KMS-11 (cell line): ENCODE measurements at regions not wholly inside any gene's neighbourhood (a gene's known extent, or its start where the extent isn't known, plus 50 kb on each side); places are given as distances from the start of the nearest gene placed in this dataset.

Experiments
- H2AFZ ChIP-seq: fragments of 200-600 bp; sonication (generic); 2 replicates; pipeline ENCODE4 v1.6.1; 2016; ENCODE audit warnings: antibody characterized with exemption, mixed run types, low read depth
- H3K27ac ChIP-seq: fragments of 200-600 bp; sonication (generic); 2 replicates; pipeline ENCODE4 v1.6.1; 2016; ENCODE audit warnings: mild to moderate bottlenecking, mixed run types
- H3K27me3 ChIP-seq: fragments of 200-600 bp; sonication (generic); 2 replicates; pipeline ENCODE4 v1.6.1; 2017; ENCODE audit warnings: mild to moderate bottlenecking, low read depth, mixed run types, moderate library complexity; ENCODE audit not compliant: insufficient read depth
- H3K36me3 ChIP-seq: fragments of 200-600 bp; sonication (generic); 2 replicates; pipeline ENCODE4 v1.6.1; 2017; ENCODE audit warnings: mild to moderate bottlenecking, mixed run types; ENCODE audit not compliant: insufficient read depth
- H3K4me1 ChIP-seq: fragments of 200-600 bp; sonication (generic); 2 replicates; pipeline ENCODE4 v1.6.1; 2016; ENCODE audit warnings: mild to moderate bottlenecking, low read depth, mixed run types; ENCODE audit not compliant: poor library complexity, severe bottlenecking
- H3K4me2 ChIP-seq: fragments of 200-600 bp; sonication (generic); 2 replicates; pipeline ENCODE4 v1.7.0; 2016; ENCODE audit warnings: mild to moderate bottlenecking, mixed run types
- H3K4me3 ChIP-seq: fragments of 200-600 bp; sonication (generic); IDR thresholded peaks from 2 replicates; pipeline ENCODE4 v1.6.1; 2017; ENCODE audit warnings: low read depth, low read length, mixed read lengths; ENCODE audit not compliant: insufficient read depth
- H3K79me2 ChIP-seq: fragments of 200-600 bp; sonication (generic); 2 replicates; pipeline ENCODE4 v1.6.1; 2016; ENCODE audit warnings: low read depth, mixed run types; ENCODE audit not compliant: insufficient read depth
- H3K9ac ChIP-seq: fragments of 200-600 bp; sonication (generic); 2 replicates; pipeline ENCODE4 v1.6.1; 2016; ENCODE audit warnings: mild to moderate bottlenecking, mixed run types
- H4K20me1 ChIP-seq: fragments of 200-600 bp; sonication (generic); 2 replicates; pipeline ENCODE4 v1.6.1; 2016; ENCODE audit warnings: mild to moderate bottlenecking, mixed run types; ENCODE audit not compliant: insufficient read depth
- TF ChIP-seq, protein P1 (sequence below): fragments of 200-600 bp; sonication (generic); conservative IDR thresholded peaks from 2 replicates; pipeline ENCODE4 v1.6.1; 2017; ENCODE audit warnings: low read depth, mild to moderate bottlenecking, antibody characterized with exemption, low read length, moderate library complexity, mixed read lengths

GRCh38 chr7:35416568-35416967 lies 162.7 kb upstream of the TBX20 start:
- Histone ChIP-seq H3K4me3 (no peak overlapping the region), H4K20me1 (no peaks in the 10 kb centered on the region), H3K9ac (no peak overlapping the region), H3K27me3 (no peaks in the 10 kb centered on the region), H3K27ac (no peak overlapping the region), H3K4me1 (no peaks in the 10 kb centered on the region), H2AFZ (no peak overlapping the region), H3K4me2 (no peak overlapping the region), H3K36me3 (no peaks in the 10 kb centered on the region), H3K79me2 (no peaks in the 10 kb centered on the region)
- TF ChIP-seq, protein P1, sequence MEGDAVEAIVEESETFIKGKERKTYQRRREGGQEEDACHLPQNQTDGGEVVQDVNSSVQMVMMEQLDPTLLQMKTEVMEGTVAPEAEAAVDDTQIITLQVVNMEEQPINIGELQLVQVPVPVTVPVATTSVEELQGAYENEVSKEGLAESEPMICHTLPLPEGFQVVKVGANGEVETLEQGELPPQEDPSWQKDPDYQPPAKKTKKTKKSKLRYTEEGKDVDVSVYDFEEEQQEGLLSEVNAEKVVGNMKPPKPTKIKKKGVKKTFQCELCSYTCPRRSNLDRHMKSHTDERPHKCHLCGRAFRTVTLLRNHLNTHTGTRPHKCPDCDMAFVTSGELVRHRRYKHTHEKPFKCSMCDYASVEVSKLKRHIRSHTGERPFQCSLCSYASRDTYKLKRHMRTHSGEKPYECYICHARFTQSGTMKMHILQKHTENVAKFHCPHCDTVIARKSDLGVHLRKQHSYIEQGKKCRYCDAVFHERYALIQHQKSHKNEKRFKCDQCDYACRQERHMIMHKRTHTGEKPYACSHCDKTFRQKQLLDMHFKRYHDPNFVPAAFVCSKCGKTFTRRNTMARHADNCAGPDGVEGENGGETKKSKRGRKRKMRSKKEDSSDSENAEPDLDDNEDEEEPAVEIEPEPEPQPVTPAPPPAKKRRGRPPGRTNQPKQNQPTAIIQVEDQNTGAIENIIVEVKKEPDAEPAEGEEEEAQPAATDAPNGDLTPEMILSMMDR = no peak

- no peaks in the 10 kb centered on the region for H4K20me1 ChIP-seq
- no peaks in the 10 kb centered on the region for H3K79me2 ChIP-seq
- no peak overlapping the region for H3K9ac ChIP-seq
- no peak overlapping the region for H2AFZ ChIP-seq
- no peak overlapping the region for H3K4me2 ChIP-seq
- no peaks in the 10 kb centered on the region for H3K27me3 ChIP-seq
- TF ChIP-seq, protein P1 = no peak
- no peak overlapping the region for H3K27ac ChIP-seq
- no peaks in the 10 kb centered on the region for H3K36me3 ChIP-seq
- no peak overlapping the region for H3K4me3 ChIP-seq
- H3K4me1 ChIP-seq = no peaks in the 10 kb centered on the region
These were observed 161.5 kb upstream of the TBX20 start for GRCh38 chr7:35415411-35415822.

- Histone ChIP-seq H4K20me1 (no peaks in the 10 kb centered on the region), H3K27ac (no peak overlapping the region)
- TF ChIP-seq, protein P1 = no peak
These were observed 157.4 kb upstream of the TBX20 start for GRCh38 chr7:35411331-35411730.

DNA sequence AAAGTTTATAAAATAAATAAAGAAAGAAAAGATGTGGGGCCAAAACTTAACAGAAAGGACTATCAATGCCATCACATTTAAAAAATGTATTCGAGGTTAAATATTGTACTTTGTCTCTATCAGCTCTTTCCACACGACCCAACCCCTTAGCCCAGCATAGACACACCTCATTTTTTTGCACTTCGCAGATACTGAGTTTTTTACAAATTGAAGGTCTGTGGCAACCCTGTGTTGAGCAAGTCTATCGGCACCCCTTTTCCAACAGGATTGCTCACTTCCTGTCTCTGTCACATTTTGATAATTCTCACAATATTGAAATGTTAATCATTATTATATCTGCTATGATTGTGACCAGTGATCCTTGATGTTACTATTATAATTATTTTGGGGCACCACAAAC lies 151.6 kb upstream of the TBX20 start:
- H3K4me1 ChIP-seq = no peaks in the 10 kb centered on the region
- TF ChIP-seq, protein P1 = no peak
- H4K20me1 ChIP-seq = no peaks in the 10 kb centered on the region
- no peak overlapping the region for H2AFZ ChIP-seq
- no peak overlapping the region for H3K4me3 ChIP-seq
- no peaks in the 10 kb centered on the region for H3K79me2 ChIP-seq
- H3K27ac ChIP-seq = no peak overlapping the region
- H3K36me3 ChIP-seq = no peaks in the 10 kb centered on the region
- H3K4me2 ChIP-seq = no peak overlapping the region
- no peak overlapping the region for H3K9ac ChIP-seq
- no peaks in the 10 kb centered on the region for H3K27me3 ChIP-seq

More at GRCh38 chr7:35411331-35411730, 157.4 kb upstream of the TBX20 start:
- no peak overlapping the region for H3K4me3 ChIP-seq
- H3K36me3 ChIP-seq = no peaks in the 10 kb centered on the region
- H3K4me1 ChIP-seq = no peaks in the 10 kb centered on the region
- H3K9ac ChIP-seq = no peak overlapping the region
- no peaks in the 10 kb centered on the region for H3K79me2 ChIP-seq
- no peak overlapping the region for H2AFZ ChIP-seq
- H3K4me2 ChIP-seq = no peak overlapping the region
- H3K27me3 ChIP-seq = no peaks in the 10 kb centered on the region
